22Rv1 (cell line): ENCODE measurements at regions not wholly inside any gene's neighbourhood (a gene's known extent, or its start where the extent isn't known, plus 50 kb on each side); places are given as distances from the start of the nearest gene placed in this dataset.

Experiments used
- ZFX ChIP-seq: fragments of 450-650 bp; IDR thresholded peaks from 2 replicates; pipeline ENCODE4 v1.6.1; 2017; ENCODE audit warnings: antibody characterized with exemption, borderline replicate concordance
- TF ChIP-seq, protein P1 (sequence below): fragments of 450-650 bp; IDR thresholded peaks from 2 replicates; pipeline ENCODE4 v1.5.1; 2017; ENCODE audit warnings: mild to moderate bottlenecking

DNA sequence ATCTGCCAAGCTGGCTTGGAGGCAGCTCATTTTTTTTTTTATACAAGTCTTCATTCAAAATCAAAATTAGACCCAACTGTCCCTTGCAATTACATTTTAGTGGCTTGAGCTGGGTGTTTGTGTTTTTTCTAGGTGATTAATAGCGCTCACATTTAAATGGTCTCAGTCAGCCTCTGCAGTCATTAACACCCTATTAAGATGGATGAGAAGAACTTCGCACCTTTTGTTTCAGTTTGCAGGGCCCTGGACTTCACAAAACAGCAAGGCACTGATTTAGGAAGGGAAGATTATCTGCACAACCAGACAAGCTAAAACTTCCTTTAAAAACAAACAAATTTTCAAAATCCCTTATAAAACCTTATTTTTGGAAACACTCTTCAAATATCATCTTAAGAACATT, 374.8 kb downstream of the EFNA5 start:
- TF ChIP-seq, protein P1, sequence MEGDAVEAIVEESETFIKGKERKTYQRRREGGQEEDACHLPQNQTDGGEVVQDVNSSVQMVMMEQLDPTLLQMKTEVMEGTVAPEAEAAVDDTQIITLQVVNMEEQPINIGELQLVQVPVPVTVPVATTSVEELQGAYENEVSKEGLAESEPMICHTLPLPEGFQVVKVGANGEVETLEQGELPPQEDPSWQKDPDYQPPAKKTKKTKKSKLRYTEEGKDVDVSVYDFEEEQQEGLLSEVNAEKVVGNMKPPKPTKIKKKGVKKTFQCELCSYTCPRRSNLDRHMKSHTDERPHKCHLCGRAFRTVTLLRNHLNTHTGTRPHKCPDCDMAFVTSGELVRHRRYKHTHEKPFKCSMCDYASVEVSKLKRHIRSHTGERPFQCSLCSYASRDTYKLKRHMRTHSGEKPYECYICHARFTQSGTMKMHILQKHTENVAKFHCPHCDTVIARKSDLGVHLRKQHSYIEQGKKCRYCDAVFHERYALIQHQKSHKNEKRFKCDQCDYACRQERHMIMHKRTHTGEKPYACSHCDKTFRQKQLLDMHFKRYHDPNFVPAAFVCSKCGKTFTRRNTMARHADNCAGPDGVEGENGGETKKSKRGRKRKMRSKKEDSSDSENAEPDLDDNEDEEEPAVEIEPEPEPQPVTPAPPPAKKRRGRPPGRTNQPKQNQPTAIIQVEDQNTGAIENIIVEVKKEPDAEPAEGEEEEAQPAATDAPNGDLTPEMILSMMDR, result no peak
- TF ChIP-seq ZFX, result no peak
